SU-DHL-6 (cell line): ENCODE measurements at regions not wholly inside any gene's neighbourhood (a gene's known extent, or its start where the extent isn't known, plus 50 kb on each side); places are given as distances from the start of the nearest gene placed in this dataset.

ENCODE experiments used
- CTCF ChIP-seq: fragments of 200-600 bp; sonication (generic); IDR thresholded peaks from one replicate; pipeline ENCODE4 v1.5.1; 2017; ENCODE audit warnings: antibody characterized with exemption, mild to moderate bottlenecking, low read length, moderate library complexity; ENCODE audit not compliant: insufficient read depth, poor library complexity, severe bottlenecking
- EZH2phosphoT487 ChIP-seq: fragments of 200-600 bp; sonication (generic), shearing (Covaris generic); conservative IDR thresholded peaks from 2 replicates; pipeline ENCODE4 v1.6.1; 2018; ENCODE audit warnings: mild to moderate bottlenecking, antibody characterized with exemption, low read length, moderate library complexity, mixed read lengths

- TF ChIP-seq CTCF: no peak
- TF ChIP-seq EZH2phosphoT487: no peak
Observed at GRCh38 chr6:84453499-84453898, 226.1 kb upstream of the CEP162 start.
